ENCODE measurements at regions not wholly inside any gene's neighbourhood (a gene's known extent, or its start where the extent isn't known, plus 50 kb on each side); places are given as distances from the start of the nearest gene placed in this dataset.
A peak's percentile ranks its signal among the peaks of the same experiment; 100 is the strongest.

DNA sequence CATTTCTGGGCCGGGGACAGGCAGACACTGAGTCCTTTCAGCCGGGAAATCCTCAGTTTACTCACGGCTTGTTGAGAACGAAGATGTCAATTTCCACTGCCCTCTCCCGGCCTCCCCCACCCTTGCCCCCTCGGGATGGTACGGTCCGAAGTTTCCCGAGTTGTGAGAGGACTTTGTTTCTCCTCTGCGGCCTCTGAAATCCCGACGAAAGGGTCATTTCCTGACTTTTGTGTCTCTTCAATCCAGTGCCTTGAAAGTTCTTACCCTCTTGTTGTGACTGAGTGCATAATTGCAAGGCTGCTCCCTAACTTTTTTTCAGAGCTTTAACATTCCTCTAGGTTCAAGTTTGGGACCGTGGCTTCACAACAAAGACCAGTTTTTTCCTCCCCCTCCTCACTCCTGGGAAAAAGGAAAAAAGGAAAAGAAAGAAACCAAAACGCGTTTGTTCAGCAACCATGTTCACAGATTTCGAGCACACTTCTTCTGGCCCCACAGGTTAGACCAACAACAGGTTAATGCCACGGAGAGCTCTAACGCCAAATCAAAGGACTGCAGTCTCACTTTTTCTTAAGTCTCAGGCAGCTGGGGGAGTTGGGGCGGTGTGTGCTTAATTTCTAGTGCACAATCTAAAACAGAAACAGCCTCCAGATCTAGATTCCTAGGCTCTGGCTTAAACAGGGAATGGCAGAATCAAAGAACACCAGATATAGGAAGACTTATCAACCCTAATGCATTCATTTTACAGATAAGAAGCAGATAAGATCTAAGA, 138.9 kb downstream of the TMCO5A start:
- DNase-seq (ENCODE audit: low read depth): no peak

- no peak for DNase-seq (ENCODE audit: low read depth)
Observed at GRCh38 chr15:38074029-38074428, 139.6 kb downstream of the TMCO5A start.

DNA sequence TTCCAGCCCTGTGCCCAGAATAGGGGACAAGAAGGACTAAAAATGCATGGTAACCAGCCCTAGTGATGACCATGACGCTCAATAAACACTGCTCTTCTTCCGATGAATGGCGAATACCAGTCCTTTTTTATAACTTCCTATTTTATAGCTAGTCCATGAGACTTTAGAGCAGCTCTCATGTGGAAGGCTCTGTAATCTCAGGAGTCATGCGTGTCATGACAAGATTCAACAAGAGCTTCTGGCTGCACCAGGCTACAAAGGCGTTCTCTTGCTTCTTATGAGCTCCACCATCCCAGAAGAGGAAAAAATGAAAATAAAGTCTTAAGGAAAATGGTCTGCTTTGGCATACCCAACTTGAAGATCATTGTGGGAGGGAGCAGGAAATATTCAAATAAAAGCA, 141.0 kb downstream of the TMCO5A start:
- DNase-seq (ENCODE audit: low read depth): no peak

DNA sequence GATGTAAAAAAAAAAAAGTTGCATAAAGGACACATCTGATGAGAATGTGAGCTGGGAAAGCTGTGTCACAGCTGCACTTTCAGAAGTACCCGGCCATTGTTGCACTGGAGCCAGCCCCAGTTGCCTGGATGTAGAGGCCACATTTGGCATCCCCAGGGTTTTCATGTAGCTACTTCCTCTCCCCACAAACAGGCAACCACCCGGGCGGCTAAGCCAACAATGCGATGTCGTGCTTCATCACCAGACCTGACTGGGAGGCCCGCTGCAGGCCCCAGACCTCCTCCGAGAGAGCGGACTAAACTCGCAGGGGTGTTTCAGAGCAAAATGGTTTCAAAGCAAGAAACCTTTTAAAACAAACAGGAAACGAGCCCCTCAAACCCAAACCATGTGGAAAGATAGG, 142.3 kb downstream of the TMCO5A start:
- DNase-seq (ENCODE audit: low read depth): no peak

DNA sequence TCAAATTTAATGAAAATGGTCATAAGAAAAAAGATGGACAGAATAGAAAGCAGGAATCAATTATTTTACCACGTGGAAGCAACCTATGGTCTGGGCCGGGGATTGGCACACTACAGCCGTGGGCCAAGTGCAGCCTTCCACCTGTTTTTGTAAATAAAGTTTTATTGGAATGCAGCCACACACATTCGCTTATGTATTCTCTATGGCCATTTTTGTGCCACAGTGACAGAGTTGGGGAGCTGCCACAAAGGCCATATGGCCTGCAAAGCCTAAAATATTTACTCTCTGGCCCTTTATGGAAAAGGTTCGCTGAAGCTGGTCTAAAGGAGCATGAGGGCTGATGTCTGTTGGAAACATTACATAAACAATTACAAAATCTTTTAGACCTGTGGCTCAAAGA, 144.8 kb downstream of the TMCO5A start:
- DNase-seq (ENCODE audit: low read depth): no peak

DNA sequence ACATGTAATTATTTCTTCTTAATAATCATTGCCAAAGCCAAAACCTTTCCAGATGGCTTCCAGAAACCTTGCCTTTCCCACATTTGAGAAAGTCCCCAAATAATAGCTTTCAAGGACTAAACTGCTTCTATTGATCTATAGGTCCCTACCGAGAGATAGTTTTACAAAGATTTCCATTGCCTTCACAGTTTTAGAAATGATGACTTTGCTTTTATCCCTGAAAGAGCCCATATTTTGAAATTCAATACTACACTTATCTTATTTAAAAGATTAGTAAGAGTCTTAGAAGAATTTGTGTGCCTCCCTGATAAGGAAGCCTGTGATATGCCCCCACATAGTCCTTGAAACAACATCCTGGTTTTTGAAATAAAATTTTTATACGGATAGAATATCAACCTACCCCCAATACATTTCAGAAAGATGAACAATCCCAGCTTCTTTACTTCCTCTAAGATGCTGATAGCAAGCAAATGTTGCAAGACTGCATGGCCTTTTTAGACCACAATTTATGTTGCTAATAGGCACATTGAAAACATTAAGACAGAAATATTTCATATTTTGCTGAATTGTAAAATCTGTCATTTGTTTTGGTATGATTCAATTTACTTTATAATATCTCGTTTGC, 146.3 kb downstream of the TMCO5A start:
- DNase-seq (ENCODE audit: low read depth): no peak

DNA sequence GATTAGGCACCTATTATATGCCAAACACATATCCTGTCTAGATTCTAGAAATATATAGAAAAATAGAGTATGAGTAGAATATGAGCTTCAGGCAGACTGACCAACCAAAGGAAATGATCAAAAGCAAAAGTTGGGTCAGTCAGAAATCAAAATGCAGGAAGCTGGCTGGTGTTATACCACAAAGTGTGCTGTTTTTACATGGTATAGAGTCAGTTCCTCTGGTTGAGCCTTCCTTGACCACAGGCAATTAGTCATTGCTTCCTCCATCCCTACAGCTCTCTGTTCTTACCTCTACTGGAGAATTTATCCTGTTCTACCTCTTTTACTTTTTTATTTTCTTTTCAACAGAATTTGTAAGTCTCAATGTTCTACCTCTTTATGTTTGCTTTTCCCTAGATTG, 149.8 kb downstream of the TMCO5A start:
- no peak for DNase-seq (ENCODE audit: low read depth)

DNA sequence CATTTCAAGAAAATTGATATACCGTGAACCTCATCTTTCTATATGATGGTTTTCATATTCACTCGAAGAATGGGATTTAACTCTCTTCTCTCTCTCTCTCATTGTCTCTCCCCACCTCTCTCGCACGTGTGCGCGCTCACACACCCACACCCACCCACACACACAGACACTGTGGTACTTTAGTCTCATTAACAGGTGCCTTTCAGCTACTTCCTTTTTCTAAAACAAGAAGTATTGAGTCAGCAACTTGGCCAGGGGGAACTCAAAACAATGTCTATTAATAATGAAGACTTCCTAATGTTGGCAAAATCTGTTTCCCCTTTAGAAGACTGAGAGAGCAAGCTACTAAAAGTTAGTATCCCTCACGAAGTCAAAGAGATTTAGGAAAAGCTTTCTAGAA, 150.7 kb downstream of the TMCO5A start:
- no peak for DNase-seq (ENCODE audit: low read depth)

- no peak for DNase-seq (ENCODE audit: low read depth)
Observed at GRCh38 chr15:38085931-38086568, 151.6 kb downstream of the TMCO5A start.

- DNase-seq (ENCODE audit: low read depth): no peak
Observed at GRCh38 chr15:38086611-38087010, 152.2 kb downstream of the TMCO5A start.

GRCh38 chr15:38088971-38089370, 154.5 kb downstream of the TMCO5A start:
- no peak for DNase-seq (ENCODE audit: low read depth)

- DNase-seq (ENCODE audit: low read depth): no peak
Observed at GRCh38 chr15:38090223-38090622, 155.8 kb downstream of the TMCO5A start.

DNA sequence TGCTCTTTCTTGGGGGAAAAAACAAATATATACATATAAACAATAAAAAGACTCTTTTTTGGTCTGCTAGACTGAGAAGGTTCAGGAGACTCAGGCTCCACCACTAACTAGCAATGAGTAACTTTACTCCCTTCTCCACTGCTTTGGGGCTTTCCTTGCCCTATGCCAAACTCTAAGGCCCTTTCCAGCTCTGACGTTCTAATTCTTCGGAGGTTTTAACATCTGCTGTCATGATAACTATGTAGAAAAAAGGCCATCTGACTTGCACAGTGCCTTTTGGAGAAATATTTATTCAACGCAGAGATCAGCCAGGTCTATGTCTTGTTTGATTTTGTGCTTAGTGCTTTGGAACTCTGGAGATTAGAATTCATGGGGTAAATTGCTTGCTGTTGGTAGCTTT, 156.2 kb downstream of the TMCO5A start:
- DNase-seq (ENCODE audit: low read depth): no peak

DNA sequence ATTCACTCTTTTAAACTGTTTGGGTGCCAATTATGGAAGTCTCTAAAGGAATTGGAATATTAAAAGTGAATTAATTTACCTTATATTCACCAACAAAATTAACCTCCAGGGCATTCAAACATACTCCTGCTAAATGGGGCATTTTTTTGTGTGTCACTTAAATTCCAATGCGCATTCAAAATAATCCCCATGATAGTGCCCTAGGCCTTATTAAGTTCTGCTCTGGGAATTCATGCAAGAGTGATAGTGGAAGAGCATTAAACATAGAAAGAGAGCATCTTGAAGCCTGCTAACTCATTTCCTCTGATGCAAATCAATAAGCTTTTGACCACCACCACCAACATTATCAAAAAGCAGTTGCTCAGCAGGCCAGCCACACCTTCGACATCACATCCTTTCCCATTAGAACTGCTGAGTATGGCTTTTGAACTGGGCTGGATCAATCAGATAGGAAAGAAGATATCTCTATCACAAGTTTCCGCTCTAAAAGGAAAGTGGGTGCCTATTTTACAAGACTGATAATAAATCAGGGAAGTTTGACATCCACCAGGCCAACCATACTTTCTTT, 156.7 kb downstream of the TMCO5A start:
- DNase-seq (ENCODE audit: low read depth): no peak

DNA sequence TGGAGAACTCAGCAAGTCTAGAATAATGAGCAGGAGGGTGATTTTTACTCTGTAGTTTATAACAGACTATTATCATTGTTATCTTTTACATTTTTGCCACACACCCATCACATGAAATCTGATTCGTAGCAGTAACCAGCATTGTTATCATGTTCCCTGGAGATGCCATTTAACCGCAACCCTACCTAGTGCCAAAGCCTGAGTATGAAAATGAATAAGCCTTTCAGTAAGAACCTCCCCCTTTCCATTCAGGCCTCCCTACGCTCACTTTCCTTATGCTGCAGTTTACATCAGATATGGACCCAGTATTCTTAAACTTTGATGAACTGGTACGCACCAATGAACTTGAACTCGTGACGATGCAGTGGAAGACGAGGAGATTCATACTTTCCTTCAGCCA, 158.7 kb upstream of the SPRED1 start:
- no peak for DNase-seq (ENCODE audit: low read depth)

- no peak for DNase-seq (ENCODE audit: low read depth)
Observed at GRCh38 chr15:38102972-38103371, 149.7 kb upstream of the SPRED1 start.

DNA sequence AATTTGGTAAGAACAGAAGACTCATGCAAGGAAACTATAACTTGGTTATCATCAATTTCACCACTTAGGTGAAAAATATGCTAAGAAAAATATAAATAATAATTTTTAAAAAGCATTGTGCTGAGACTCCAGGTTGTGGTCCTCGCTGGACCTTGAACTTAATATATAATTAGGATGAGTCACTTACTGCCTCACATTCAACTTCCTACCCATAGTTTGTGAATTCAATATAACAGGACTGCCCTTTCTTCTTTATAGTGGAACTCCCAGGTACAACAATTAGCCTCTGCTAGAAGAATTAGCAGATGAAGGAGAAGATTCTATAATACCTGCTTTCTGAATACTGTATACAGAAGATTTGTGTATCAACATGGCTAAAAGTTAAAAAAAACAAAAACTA, 149.1 kb upstream of the SPRED1 start:
- no peak for DNase-seq (ENCODE audit: low read depth)

- no peak for DNase-seq (ENCODE audit: low read depth)
Observed at GRCh38 chr15:38111070-38111469, 141.6 kb upstream of the SPRED1 start.

GRCh38 chr15:38112406-38112805, 140.2 kb upstream of the SPRED1 start:
- DNase-seq (ENCODE audit: low read depth): no peak

DNA sequence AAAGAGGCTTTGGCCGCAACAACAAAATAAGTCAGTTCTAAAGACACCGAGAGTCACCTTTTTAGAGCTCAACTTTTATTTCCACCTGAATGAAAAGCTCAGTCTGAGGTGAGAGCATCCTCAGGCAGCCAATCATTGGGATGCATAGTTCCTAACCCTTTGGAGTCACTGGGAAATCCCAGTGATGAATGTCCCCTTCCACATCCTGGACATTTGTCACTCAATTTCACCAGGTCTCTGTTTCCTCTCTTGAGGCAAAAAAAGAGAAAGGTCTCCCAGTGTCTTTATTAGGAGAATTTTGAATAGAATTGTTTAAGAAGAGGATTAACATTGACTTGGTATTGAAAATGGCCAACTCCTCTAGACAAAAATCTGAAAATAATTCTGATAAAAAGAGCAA, 137.5 kb upstream of the SPRED1 start:
- no peak for DNase-seq (ENCODE audit: low read depth)

GRCh38 chr15:38117781-38118180, 134.9 kb upstream of the SPRED1 start:
- DNase-seq (ENCODE audit: low read depth): no peak

- DNase-seq (ENCODE audit: low read depth): peak; percentile 8
Observed at GRCh38 chr15:38119865-38120264, 132.8 kb upstream of the SPRED1 start.

DNA sequence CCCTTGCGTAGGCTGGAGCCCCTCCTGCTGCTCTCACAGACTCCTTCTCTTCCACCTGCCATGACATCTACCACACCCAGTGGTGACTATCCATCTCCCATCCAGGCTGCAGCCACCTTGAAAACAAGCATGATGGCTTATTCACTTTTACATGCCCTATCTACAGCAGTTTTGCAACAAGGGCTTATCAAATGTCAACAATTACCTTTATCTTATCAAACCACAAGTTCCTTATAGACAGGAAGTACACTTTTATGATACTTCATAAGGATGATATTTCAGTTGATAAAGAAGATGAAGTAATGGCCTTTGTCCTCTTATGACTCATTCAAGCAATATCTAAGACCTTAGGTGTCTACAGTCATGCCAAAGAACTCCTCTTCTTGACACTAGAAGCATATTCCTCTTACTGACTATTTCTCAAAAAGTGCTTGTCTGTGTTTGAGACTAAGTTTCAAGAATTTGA, 125.3 kb upstream of the SPRED1 start:
- DNase-seq (ENCODE audit: low read depth): peak; percentile 8
